Liver (tissue), 8 donors: ENCODE measurements at regions not wholly inside any gene's neighbourhood (a gene's known extent, or its start where the extent isn't known, plus 50 kb on each side); places are given as distances from the start of the nearest gene placed in this dataset.

ENCODE experiments used
- DNase-seq: peaks from one replicate; pipeline ENCODE4 v3.0.0-alpha.2; 2017; ENCODE audit warnings: low spot score
- H3K27ac ChIP-seq, 2 donors: one replicate each; pipeline ENCODE4 v1.7.0; 2013; ENCODE audit warnings: inconsistent platforms in 2 of 2, low read length in 2 of 2, control low read depth in 1 of 2, low read depth in 1 of 2, mild to moderate bottlenecking in 1 of 2
- H3K27me3 ChIP-seq, 4 donors: one replicate each; pipeline versions ENCODE4 v1.6.1 to v1.7.0; 2013; ENCODE audit warnings: low read length in 3 of 4, inconsistent platforms in 1 of 4, mild to moderate bottlenecking in 1 of 4, moderate library complexity in 1 of 4; ENCODE audit not compliant: control insufficient read depth in 4 of 4, insufficient read depth in 4 of 4
- H3K36me3 ChIP-seq, 4 donors: one replicate each; pipeline versions ENCODE4 v1.6.1 to v1.7.0; 2013; ENCODE audit warnings: low read length in 3 of 4, mild to moderate bottlenecking in 3 of 4, low read depth in 1 of 4, moderate library complexity in 1 of 4; ENCODE audit not compliant: control insufficient read depth in 4 of 4, insufficient read depth in 3 of 4
- H3K4me1 ChIP-seq, 4 donors: one replicate each; pipeline versions ENCODE4 v1.6.1 to v1.7.0; 2013; ENCODE audit warnings: low read length in 3 of 4, mild to moderate bottlenecking in 3 of 4, moderate library complexity in 1 of 4; ENCODE audit not compliant: control insufficient read depth in 4 of 4, insufficient read depth in 4 of 4
- H3K4me3 ChIP-seq, 3 donors: one replicate each; pipeline versions ENCODE4 v1.6.1 to v1.7.0; 2013; ENCODE audit warnings: low read length in 3 of 3, control low read depth in 1 of 3, low read depth in 1 of 3, mild to moderate bottlenecking in 1 of 3
- H3K9ac ChIP-seq, 2 donors: one replicate each; pipeline ENCODE4 v1.7.0; 2013; ENCODE audit warnings: low read length in 2 of 2, mild to moderate bottlenecking in 2 of 2, moderate library complexity in 2 of 2, control low read depth in 1 of 2, low read depth in 1 of 2
- H3K9me3 ChIP-seq, 4 donors: one replicate each; pipeline versions ENCODE4 v1.6.1 to v1.7.0; 2013; ENCODE audit warnings: low read length in 3 of 4; ENCODE audit not compliant: control insufficient read depth in 4 of 4
- ATF3 ChIP-seq: IDR thresholded peaks from 2 replicates; pipeline ENCODE4 v1.6.1; 2016; ENCODE audit warnings: antibody characterized with exemption
- CTCF ChIP-seq: fragments of 150-350 bp; IDR thresholded peaks from 2 replicates; pipeline ENCODE4 v1.5.1; 2017; ENCODE audit warnings: improper control_type of control experiment, low read depth, low read length; ENCODE audit not compliant: missing input control
- EGR1 ChIP-seq, 2 donors: IDR thresholded peaks; 2 replicates each; pipeline ENCODE4 v1.6.1; 2016 to 2018; ENCODE audit warnings: antibody characterized with exemption in 2 of 2, low read depth in 2 of 2
- FOXA1 ChIP-seq: IDR thresholded peaks from 2 replicates; pipeline ENCODE4 v1.6.1; 2016; ENCODE audit warnings: antibody characterized with exemption
- FOXA2 ChIP-seq: IDR thresholded peaks from 2 replicates; pipeline ENCODE4 v1.6.1; 2016; ENCODE audit warnings: antibody characterized with exemption
- GABPA ChIP-seq, 2 donors: IDR thresholded peaks in 1 of 2; conservative IDR thresholded peaks in 1 of 2; 2 replicates each; pipeline ENCODE4 v1.6.1; 2016; ENCODE audit warnings: antibody characterized with exemption in 2 of 2, mild to moderate bottlenecking in 1 of 2, moderate library complexity in 1 of 2
- HNF4A ChIP-seq, 2 donors: conservative IDR thresholded peaks; 2 replicates each; pipeline ENCODE4 v1.6.1; 2016; ENCODE audit warnings: antibody characterized with exemption in 2 of 2, mild to moderate bottlenecking in 2 of 2
- HNF4G ChIP-seq: IDR thresholded peaks from 2 replicates; pipeline ENCODE4 v1.6.1; 2016; ENCODE audit warnings: antibody characterized with exemption
- JUND ChIP-seq, 2 donors: IDR thresholded peaks; 2 replicates each; pipeline ENCODE4 v1.6.1; 2016; ENCODE audit warnings: antibody characterized with exemption in 2 of 2
- MAX ChIP-seq: IDR thresholded peaks from 2 replicates; pipeline ENCODE4 v1.6.1; 2016; ENCODE audit warnings: antibody characterized with exemption
- NR2F2 ChIP-seq: IDR thresholded peaks from 2 replicates; pipeline ENCODE4 v1.6.1; 2016; ENCODE audit warnings: antibody characterized with exemption
- RAD21 ChIP-seq, 2 donors: IDR thresholded peaks; 2 replicates each; pipeline ENCODE4 v1.6.1; 2016; ENCODE audit warnings: antibody characterized with exemption in 2 of 2, mild to moderate bottlenecking in 2 of 2
- RXRA ChIP-seq, 2 donors: IDR thresholded peaks; 2 replicates each; pipeline ENCODE4 v1.6.1; 2017 to 2018; ENCODE audit warnings: antibody characterized with exemption in 2 of 2, mild to moderate bottlenecking in 1 of 2
- SP1 ChIP-seq: IDR thresholded peaks from 2 replicates; pipeline ENCODE4 v1.6.1; 2018; ENCODE audit warnings: antibody characterized with exemption, mild to moderate bottlenecking
- TAF1 ChIP-seq: conservative IDR thresholded peaks from 2 replicates; pipeline ENCODE4 v1.6.1; 2016; ENCODE audit warnings: antibody characterized with exemption, mild to moderate bottlenecking
- YY1 ChIP-seq: IDR thresholded peaks from 2 replicates; pipeline ENCODE4 v1.6.1; 2016; ENCODE audit warnings: antibody characterized with exemption, mild to moderate bottlenecking
- ZBTB33 ChIP-seq: IDR thresholded peaks from 2 replicates; pipeline ENCODE4 v1.6.1; 2016; ENCODE audit warnings: antibody characterized with exemption
- WGBS: extraction: QIAGEN DNeasy Blood & Tissue Kit; methylation state at CpG from one replicate; pipeline ENCODE4 v1.1.7; 2013; 5-methylcytosine and 5-hydroxymethylcytosine counted together
- TF ChIP-seq, protein P1 (sequence below): IDR thresholded peaks from 2 replicates; pipeline ENCODE4 v1.6.1; 2016; ENCODE audit warnings: antibody characterized with exemption, mild to moderate bottlenecking
- donor health status: healthy.
- donor health status: healthy.
- donor health status: healthy.
- donor health status: healthy.
- donor health status: healthy.

GRCh38 chr2:12389344-12390045, 327.2 kb upstream of the TRIB2 start:
- TF ChIP-seq NR2F2 (no peak), TAF1 (no peak), SP1 (no peak), EGR1 (IDR thresholded peaks at IDR 0.05; ENCODE audit: low read depth in 2 of 2) (no peak), HNF4G (no peak), GABPA (IDR thresholded peaks at IDR 0.05 in 1 of 2, conservative IDR thresholded peaks at IDR 0.05 in 1 of 2) (no peak), ATF3 (no peak), ZBTB33 (no peak), YY1 (no peak), FOXA1 (no peak)
- no peaks in the 10 kb centered on the region for H3K27me3 ChIP-seq
- no peaks in the 10 kb centered on the region for H3K4me1 ChIP-seq
- no peak overlapping the region for H3K4me3 ChIP-seq
- no peaks in the 10 kb centered on the region for H3K36me3 ChIP-seq
- 79% methylated on average over 9 of the region's 9 CpGs for WGBS
- H3K9ac ChIP-seq, result no peak overlapping the region
- peaks cover 0 to 2% (median 0%) of the 10 kb centered on the region in 4 donors for H3K9me3 ChIP-seq
- no peak for DNase-seq
- H3K27ac ChIP-seq, result no peak overlapping the region

GRCh38 chr2:12391116-12391515, 325.6 kb upstream of the TRIB2 start:
- peaks cover 0 to 2% (median 0%) of the 10 kb centered on the region in 4 donors for H3K9me3 ChIP-seq
- no peak for DNase-seq
- no peaks in the 10 kb centered on the region for H3K36me3 ChIP-seq
- no peaks in the 10 kb centered on the region for H3K4me1 ChIP-seq
- H3K9ac ChIP-seq, result no peak overlapping the region
- H3K27me3 ChIP-seq, result no peaks in the 10 kb centered on the region
- no peak overlapping the region for H3K4me3 ChIP-seq
- TF ChIP-seq HNF4A (conservative IDR thresholded peaks at IDR 0.05), result no peak
- no peak for TF ChIP-seq TAF1
- TF ChIP-seq FOXA2, result no peak
- no peak for TF ChIP-seq SP1
- TF ChIP-seq FOXA1, result no peak
- TF ChIP-seq JUND (IDR thresholded peaks at IDR 0.05), result no peak
- TF ChIP-seq MAX, result no peak
- TF ChIP-seq ATF3, result no peak
- TF ChIP-seq YY1, result no peak
- no peak for TF ChIP-seq HNF4G
- no peak for TF ChIP-seq CTCF
- no peak for TF ChIP-seq RXRA (IDR thresholded peaks at IDR 0.05)
- TF ChIP-seq NR2F2, result no peak
- no peak for TF ChIP-seq ZBTB33
- TF ChIP-seq, protein P1, sequence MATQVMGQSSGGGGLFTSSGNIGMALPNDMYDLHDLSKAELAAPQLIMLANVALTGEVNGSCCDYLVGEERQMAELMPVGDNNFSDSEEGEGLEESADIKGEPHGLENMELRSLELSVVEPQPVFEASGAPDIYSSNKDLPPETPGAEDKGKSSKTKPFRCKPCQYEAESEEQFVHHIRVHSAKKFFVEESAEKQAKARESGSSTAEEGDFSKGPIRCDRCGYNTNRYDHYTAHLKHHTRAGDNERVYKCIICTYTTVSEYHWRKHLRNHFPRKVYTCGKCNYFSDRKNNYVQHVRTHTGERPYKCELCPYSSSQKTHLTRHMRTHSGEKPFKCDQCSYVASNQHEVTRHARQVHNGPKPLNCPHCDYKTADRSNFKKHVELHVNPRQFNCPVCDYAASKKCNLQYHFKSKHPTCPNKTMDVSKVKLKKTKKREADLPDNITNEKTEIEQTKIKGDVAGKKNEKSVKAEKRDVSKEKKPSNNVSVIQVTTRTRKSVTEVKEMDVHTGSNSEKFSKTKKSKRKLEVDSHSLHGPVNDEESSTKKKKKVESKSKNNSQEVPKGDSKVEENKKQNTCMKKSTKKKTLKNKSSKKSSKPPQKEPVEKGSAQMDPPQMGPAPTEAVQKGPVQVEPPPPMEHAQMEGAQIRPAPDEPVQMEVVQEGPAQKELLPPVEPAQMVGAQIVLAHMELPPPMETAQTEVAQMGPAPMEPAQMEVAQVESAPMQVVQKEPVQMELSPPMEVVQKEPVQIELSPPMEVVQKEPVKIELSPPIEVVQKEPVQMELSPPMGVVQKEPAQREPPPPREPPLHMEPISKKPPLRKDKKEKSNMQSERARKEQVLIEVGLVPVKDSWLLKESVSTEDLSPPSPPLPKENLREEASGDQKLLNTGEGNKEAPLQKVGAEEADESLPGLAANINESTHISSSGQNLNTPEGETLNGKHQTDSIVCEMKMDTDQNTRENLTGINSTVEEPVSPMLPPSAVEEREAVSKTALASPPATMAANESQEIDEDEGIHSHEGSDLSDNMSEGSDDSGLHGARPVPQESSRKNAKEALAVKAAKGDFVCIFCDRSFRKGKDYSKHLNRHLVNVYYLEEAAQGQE, result no peak
- TF ChIP-seq EGR1 (IDR thresholded peaks at IDR 0.05; ENCODE audit: low read depth in 2 of 2), result no peak
- TF ChIP-seq RAD21 (IDR thresholded peaks at IDR 0.05), result no peak
- no peak for TF ChIP-seq GABPA (IDR thresholded peaks at IDR 0.05 in 1 of 2, conservative IDR thresholded peaks at IDR 0.05 in 1 of 2)
- no peak overlapping the region for H3K27ac ChIP-seq
- WGBS, result 54% methylated on average over 2 of the region's 2 CpGs
